K562 (cell line): ENCODE measurements at regions not wholly inside any gene's neighbourhood (a gene's known extent, or its start where the extent isn't known, plus 50 kb on each side); places are given as distances from the start of the nearest gene placed in this dataset.

Experiments
- ELK1 ChIP-seq: sonication (generic); formaldehyde crosslinking; IDR thresholded peaks from 2 replicates; pipeline ENCODE4 v1.8.1; 2022; ENCODE audit warnings: missing genetic modification reagents
- HMGXB4 ChIP-seq: sonication (generic); formaldehyde crosslinking; IDR thresholded peaks from 2 replicates; pipeline ENCODE4 v1.8.1; 2023; ENCODE audit warnings: mild to moderate bottlenecking, missing genetic modification reagents
- L3MBTL2 ChIP-seq: fragments of 450-650 bp; IDR thresholded peaks from 2 replicates; pipeline ENCODE4 v1.6.1; 2016; ENCODE audit warnings: mild to moderate bottlenecking, moderate library complexity
- MYBL2 ChIP-seq, 2 experiments: fragments of 450-650 bp in 1 of 2; sonication (generic) in 1 of 2; formaldehyde crosslinking in 1 of 2; IDR thresholded peaks; 2 replicates each; pipeline versions ENCODE4 v1.6.1 to v1.8.1; 2017 to 2022; ENCODE audit warnings: borderline replicate concordance in 1 of 2, inconsistent platforms in 1 of 2, low read depth in 1 of 2, mild to moderate bottlenecking in 1 of 2, missing genetic modification reagents in 1 of 2, moderate library complexity in 1 of 2
- MYC ChIP-seq, 2 experiments: fragments of 250-450 bp in 1 of 2; sonication (Bioruptor Pico) in 1 of 2; IDR thresholded peaks; 2 replicates each; pipeline versions ENCODE4 v1.5.1 to v1.6.1; 2012 to 2021; ENCODE audit warnings: low read depth in 2 of 2, borderline replicate concordance in 1 of 2, improper control_type of control experiment in 1 of 2, low read length in 1 of 2, mild to moderate bottlenecking in 1 of 2, moderate library complexity in 1 of 2
- PHB2 ChIP-seq: fragments of 450-650 bp; IDR thresholded peaks from 2 replicates; pipeline ENCODE4 v1.6.1; 2017; ENCODE audit warnings: low read depth
- RAD51 ChIP-seq: fragments of 450-650 bp; IDR thresholded peaks from 2 replicates; pipeline ENCODE4 v1.7.1; 2016; ENCODE audit warnings: low read depth, mild to moderate bottlenecking, borderline replicate concordance
- SAFB2 ChIP-seq: fragments of 200-400 bp; formaldehyde crosslinking; IDR thresholded peaks from 2 replicates; pipeline ENCODE4 v1.6.1; 2018; ENCODE audit warnings: borderline replicate concordance, low read length, low read depth, moderate library complexity; ENCODE audit not compliant: severe bottlenecking
- USF2 ChIP-seq: sonication (generic); formaldehyde crosslinking; IDR thresholded peaks from 2 replicates; pipeline ENCODE4 v1.5.0; 2020; ENCODE audit warnings: missing genetic modification reagents
- ZNF23 ChIP-seq: fragments of 250-450 bp; sonication (Bioruptor Pico); IDR thresholded peaks from 2 replicates; pipeline ENCODE4 v1.4.0; 2020; ENCODE audit warnings: mild to moderate bottlenecking
- ZNF41 ChIP-seq: fragments of 250-450 bp; sonication (Bioruptor Pico); conservative IDR thresholded peaks from 2 replicates; pipeline ENCODE4 v1.4.0; 2020; ENCODE audit warnings: mild to moderate bottlenecking

- TF ChIP-seq ZNF41 (CRISPR knock-in tag) (no peak), ZNF23 (no peak), SAFB2 (no peak), RAD51 (no peak), MYBL2 (IDR thresholded peaks at IDR 0.05; ENCODE audit: low read depth) (no peak), MYBL2 (CRISPR knock-in tag; IDR thresholded peaks at IDR 0.05; ENCODE audit: borderline replicate concordance) (no peak), USF2 (CRISPR knock-in tag) (no peak), PHB2 (no peak), MYC (IDR thresholded peaks at IDR 0.05; ENCODE audit: low read depth, low read length) (no peak), MYC (CRISPR knock-in tag; IDR thresholded peaks at IDR 0.05; ENCODE audit: borderline replicate concordance, low read depth) (no peak), ELK1 (no peak), HMGXB4 (CRISPR knock-in tag) (no peak), L3MBTL2 (no peak)
- TF ChIP-seq, all 486 proteins: peak for 0
Measured at GRCh38 chr13:72201726-72202125, 334.7 kb upstream of the DACH1 start (continued).
